ENCODE measurements at regions not wholly inside any gene's neighbourhood (a gene's known extent, or its start where the extent isn't known, plus 50 kb on each side); places are given as distances from the start of the nearest gene placed in this dataset.

- no peak for DNase-seq (ENCODE audit: low spot score)
- Mint-ChIP-seq H3K4me1 (ENCODE audit: unreplicated experiment) (no peaks in the 10 kb centered on the region), H3K4me3 (ENCODE audit: unreplicated experiment) (no peak overlapping the region)
These were observed 243.1 kb upstream of the TENM3 start for GRCh38 chr4:182000077-182000476.

GRCh38 chr4:182010876-182011275, 232.3 kb upstream of the TENM3 start:
- Mint-ChIP-seq H3K4me3 (ENCODE audit: unreplicated experiment) (no peak overlapping the region), H3K27ac (ENCODE audit: unreplicated experiment) (no peak overlapping the region), H3K4me1 (ENCODE audit: unreplicated experiment) (no peaks in the 10 kb centered on the region), H3K27me3 (ENCODE audit: unreplicated experiment) (peaks cover 3% of the 10 kb centered on the region), H3K9me3 (ENCODE audit: unreplicated experiment) (no peaks in the 10 kb centered on the region), H3K36me3 (ENCODE audit: low read depth, unreplicated experiment) (no peaks in the 10 kb centered on the region)
- no peak for DNase-seq (ENCODE audit: low spot score)
- TF ChIP-seq CTCF (IDR thresholded peaks at IDR 0.05; ENCODE audit: unreplicated experiment), result no peak

More at GRCh38 chr4:182000077-182000476, 243.1 kb upstream of the TENM3 start:
- H3K27me3 Mint-ChIP-seq (ENCODE audit: unreplicated experiment), result peaks cover 2% of the 10 kb centered on the region
- no peak overlapping the region for H3K27ac Mint-ChIP-seq (ENCODE audit: unreplicated experiment)
- no peaks in the 10 kb centered on the region for H3K36me3 Mint-ChIP-seq (ENCODE audit: low read depth, unreplicated experiment)
- no peak for TF ChIP-seq CTCF (IDR thresholded peaks at IDR 0.05; ENCODE audit: unreplicated experiment)
- no peaks in the 10 kb centered on the region for H3K9me3 Mint-ChIP-seq (ENCODE audit: unreplicated experiment)

- Mint-ChIP-seq H3K27me3 (ENCODE audit: unreplicated experiment) (peaks cover 3% of the 10 kb centered on the region), H3K36me3 (ENCODE audit: low read depth, unreplicated experiment) (no peaks in the 10 kb centered on the region), H3K9me3 (ENCODE audit: unreplicated experiment) (no peaks in the 10 kb centered on the region), H3K4me3 (ENCODE audit: unreplicated experiment) (no peak overlapping the region), H3K27ac (ENCODE audit: unreplicated experiment) (no peak overlapping the region), H3K4me1 (ENCODE audit: unreplicated experiment) (peaks cover 2% of the 10 kb centered on the region)
- DNase-seq (ENCODE audit: low spot score), result no peak
- TF ChIP-seq CTCF (IDR thresholded peaks at IDR 0.05; ENCODE audit: unreplicated experiment), result no peak
These were observed 229.0 kb upstream of the TENM3 start for GRCh38 chr4:182014164-182014563.

- Mint-ChIP-seq H3K27ac (ENCODE audit: unreplicated experiment) (no peak overlapping the region), H3K36me3 (ENCODE audit: low read depth, unreplicated experiment) (no peaks in the 10 kb centered on the region), H3K4me1 (ENCODE audit: unreplicated experiment) (peaks cover 4% of the 10 kb centered on the region), H3K4me3 (ENCODE audit: unreplicated experiment) (no peak overlapping the region), H3K9me3 (ENCODE audit: unreplicated experiment) (no peaks in the 10 kb centered on the region), H3K27me3 (ENCODE audit: unreplicated experiment) (peaks cover 1% of the 10 kb centered on the region)
- no peak for TF ChIP-seq CTCF (IDR thresholded peaks at IDR 0.05; ENCODE audit: unreplicated experiment)
- no peak for DNase-seq (ENCODE audit: low spot score)
These were observed 228.2 kb upstream of the TENM3 start for GRCh38 chr4:182015014-182015413.

GRCh38 chr4:182015893-182016292, 227.3 kb upstream of the TENM3 start:
- H3K27me3 Mint-ChIP-seq (ENCODE audit: unreplicated experiment), result peaks cover 1% of the 10 kb centered on the region
- H3K4me3 Mint-ChIP-seq (ENCODE audit: unreplicated experiment), result no peak overlapping the region
- peaks cover 4% of the 10 kb centered on the region for H3K4me1 Mint-ChIP-seq (ENCODE audit: unreplicated experiment)
- no peak overlapping the region for H3K27ac Mint-ChIP-seq (ENCODE audit: unreplicated experiment)
- H3K36me3 Mint-ChIP-seq (ENCODE audit: low read depth, unreplicated experiment), result no peaks in the 10 kb centered on the region
- no peak for DNase-seq (ENCODE audit: low spot score)
- H3K9me3 Mint-ChIP-seq (ENCODE audit: unreplicated experiment), result no peaks in the 10 kb centered on the region
- no peak for TF ChIP-seq CTCF (IDR thresholded peaks at IDR 0.05; ENCODE audit: unreplicated experiment)

Measured in endothelial cell (in vitro differentiated cells).